ENCODE measurements at regions not wholly inside any gene's neighbourhood (a gene's known extent, or its start where the extent isn't known, plus 50 kb on each side); places are given as distances from the start of the nearest gene placed in this dataset.
A peak's percentile ranks its signal among the peaks of the same experiment; 100 is the strongest.
"Not testable (repeated sequence)": the region's sequence is repeated elsewhere in the genome, so short reads cannot be mapped to it uniquely, and the experiment has no call there.

GRCh38 chr3:3902161-3902560 is 102.9 kb downstream of the LRRN1 start:
- DNase-seq, result no peak

- DNase-seq, result no peak
Observed at GRCh38 chr3:3906171-3906570, 106.9 kb downstream of the LRRN1 start.

DNA sequence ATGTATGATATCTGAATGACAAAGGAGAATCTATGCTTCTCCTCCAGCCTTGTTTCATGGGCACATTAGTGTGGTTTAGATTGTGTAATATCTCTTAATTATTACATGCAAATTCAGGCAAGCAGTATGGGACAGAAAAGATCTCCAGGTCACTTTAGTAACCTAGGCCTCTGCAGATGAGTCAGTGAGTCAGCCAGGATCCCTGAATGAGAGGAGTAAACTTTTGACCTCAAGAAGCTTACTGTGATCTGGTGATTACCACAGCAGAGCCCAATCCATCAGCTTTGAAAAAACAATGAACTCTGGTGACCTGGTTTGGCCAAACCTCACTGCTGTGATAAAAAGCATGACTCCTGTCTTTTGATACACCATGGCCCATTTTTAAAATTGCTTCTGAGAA is 107.8 kb downstream of the LRRN1 start:
- peak; percentile 2 for DNase-seq

GRCh38 chr3:3918763-3919162 is 119.5 kb downstream of the LRRN1 start:
- no peak for DNase-seq

DNA sequence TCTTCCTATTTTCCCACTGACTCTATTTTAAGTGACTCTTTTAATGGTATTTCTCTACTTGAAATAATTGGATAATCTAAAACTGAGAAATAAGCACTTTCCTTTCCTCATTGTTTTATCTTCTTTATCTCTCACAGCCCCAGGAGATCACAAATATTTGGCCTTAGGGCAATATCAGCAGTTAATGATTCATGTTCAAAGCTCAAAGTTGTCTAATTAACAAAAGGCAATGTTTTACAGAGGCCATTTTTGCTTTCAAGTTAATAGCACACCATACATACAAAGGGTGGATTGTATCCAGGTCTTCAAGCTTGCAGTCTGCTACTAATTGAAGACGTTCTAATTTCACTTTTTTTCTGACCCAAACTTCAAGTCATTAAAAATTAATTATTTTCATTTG is 120.1 kb downstream of the LRRN1 start:
- no peak for DNase-seq

DNA sequence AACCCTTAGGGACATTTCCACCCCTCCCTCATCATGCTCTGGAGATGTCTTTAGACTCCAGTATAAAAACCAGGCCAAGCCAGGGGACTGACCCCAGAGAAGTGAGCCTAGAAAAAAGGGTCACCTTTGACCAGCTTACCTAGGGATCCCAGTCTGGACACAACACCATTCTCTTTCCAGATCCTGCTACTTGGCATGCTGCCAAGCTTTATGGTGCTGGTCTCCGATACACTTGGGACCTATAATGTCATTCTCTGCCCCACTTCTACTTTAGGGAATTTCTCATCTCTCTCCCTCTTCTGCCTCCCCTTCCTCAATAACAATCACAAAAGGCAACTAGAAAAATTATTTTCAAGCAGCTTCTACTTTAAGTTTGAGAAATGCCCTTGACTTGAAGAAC is 124.4 kb downstream of the LRRN1 start:
- no peak for DNase-seq

DNA sequence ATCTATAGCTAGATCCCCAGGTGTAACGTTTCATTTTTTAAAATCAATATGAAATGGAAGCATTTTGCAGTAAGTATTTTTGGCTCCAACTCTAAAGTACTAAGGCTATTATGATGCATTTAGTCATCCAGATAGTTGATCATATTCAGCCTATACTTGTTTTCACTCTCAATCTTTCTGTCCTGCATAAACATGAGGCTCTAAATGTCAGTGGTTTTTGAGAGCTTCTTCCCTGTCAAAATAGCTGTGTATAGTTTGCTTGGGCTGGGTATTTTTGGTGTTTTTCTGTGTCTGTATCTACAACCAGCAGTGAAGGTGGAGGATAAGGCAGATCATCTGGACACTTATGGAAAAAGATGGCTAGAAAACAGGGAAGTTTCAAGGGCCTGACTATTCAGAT is 128.0 kb downstream of the LRRN1 start:
- no peak for DNase-seq

- no peak for DNase-seq
Observed at GRCh38 chr3:3927965-3928364, 128.7 kb downstream of the LRRN1 start.

DNA sequence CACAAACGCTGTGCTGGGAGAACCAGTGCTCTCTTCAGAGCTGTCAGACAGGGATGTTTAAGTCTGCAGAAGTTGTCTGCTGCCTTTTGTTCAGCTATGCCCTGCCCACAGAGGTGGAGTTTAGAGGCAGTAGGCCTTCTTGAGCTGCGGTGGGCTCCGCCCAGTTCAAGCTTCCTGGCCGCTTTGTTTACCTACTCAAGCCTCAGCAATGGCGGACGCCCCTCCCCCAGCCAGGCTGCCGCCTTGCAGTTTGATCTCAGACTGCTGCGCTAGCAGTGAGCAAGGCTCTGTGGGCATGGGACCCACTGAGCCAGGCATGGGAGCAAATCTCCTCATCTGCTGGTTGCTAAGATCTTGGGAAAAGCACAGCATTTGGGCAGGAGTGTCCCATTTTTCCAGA is 142.1 kb downstream of the LRRN1 start:
- not testable (repeated sequence) for DNase-seq

DNA sequence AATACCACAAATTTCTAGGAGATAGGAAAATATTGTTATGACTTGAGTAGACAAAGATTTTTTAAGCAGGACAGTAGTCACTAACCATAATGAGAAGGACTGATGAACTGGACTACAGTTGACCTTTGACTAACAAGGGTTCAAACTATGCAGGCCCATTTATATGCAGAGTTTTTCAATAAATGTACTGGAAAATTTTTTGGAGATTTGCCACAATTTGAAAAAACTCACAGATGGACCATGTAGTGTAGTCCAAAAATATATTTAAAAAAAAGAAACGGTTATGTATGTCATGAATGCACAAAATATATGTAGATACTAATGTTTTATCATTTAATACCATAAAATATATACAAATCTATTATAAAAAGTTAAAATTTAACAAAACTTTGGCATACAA is 151.8 kb downstream of the LRRN1 start:
- DNase-seq, result no peak

DNA sequence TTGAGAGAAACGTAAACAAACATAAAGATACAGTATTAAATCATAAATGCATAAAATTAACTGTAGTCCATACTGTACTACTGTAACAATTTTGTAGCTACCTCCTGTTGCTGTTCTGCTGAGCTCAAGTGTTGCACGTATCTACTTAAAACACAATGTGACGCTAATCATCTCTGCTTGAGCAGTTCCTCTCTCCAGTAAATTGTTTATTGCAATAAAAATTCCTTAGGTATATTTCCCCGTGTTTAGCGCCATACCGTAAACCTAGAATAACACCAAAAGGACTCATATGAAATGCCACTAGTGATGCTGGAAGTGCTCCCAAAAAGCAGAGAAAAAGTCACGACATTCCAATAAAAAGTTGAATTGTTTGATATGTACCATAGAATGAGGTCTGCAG is 152.3 kb downstream of the LRRN1 start:
- no peak for DNase-seq

DNA sequence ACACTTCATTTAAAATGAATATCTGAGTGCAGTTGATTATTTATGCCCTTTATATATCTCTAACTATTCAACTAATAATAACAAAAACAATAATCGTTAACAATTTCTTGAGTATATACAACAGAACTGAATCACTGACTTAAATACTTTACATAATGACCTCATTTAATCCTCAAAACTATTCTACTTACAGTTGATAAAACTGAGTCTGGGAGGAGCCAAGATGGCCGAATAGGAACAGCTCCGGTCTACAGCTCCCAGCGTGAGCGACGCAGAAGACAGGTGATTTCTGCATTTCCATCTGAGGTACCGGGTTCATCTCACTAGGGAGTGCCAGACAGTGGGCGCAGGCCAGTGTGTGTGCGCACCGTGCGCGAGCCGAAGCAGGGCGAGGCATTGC is 163.6 kb downstream of the LRRN1 start:
- DNase-seq, result not testable (repeated sequence)

GRCh38 chr3:3984053-3984452 is 184.8 kb downstream of the LRRN1 start:
- DNase-seq, result no peak

- DNase-seq, result no peak
Observed at GRCh38 chr3:3991598-3991997, 192.4 kb downstream of the LRRN1 start.

GRCh38 chr3:3992312-3992874 is 193.2 kb downstream of the LRRN1 start:
- no peak for DNase-seq

DNA sequence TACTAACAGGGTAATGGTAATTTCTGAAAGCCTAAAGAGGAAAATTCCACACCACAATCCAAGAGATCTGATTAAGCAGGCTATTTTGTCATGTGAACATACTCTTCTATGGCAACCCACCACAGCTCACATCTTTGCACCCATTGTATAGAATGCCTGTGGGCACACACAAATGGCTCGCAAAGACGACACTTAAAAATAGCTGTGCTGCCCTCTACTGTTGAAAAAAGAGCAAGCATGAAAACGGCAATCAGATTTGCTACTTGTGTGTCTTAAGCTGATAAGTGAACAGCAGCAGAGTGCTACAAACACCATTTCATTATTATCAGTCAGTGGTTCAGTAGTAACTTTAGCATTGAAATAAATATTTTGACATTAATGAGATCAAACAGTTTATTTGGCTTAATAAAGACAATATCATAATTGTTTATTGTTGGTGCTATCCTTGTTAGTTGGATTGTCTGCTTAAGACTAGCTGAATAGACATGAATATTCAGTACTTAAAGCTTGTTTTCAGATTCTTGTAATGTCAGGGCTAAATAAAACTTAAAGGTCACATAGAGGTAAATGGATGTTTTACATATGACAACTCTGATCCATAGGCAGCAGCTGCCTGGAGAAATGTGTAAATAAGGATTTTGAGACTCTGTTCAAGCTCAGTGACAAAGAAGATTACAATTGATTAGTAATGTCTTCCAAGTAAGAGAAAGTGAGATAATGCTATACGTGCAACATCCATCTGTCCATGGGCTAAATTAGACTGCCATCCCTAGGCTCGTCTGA is 199.1 kb downstream of the LRRN1 start:
- peak; percentile 87 for DNase-seq

- not testable (repeated sequence) for DNase-seq
Observed at GRCh38 chr3:3999340-3999739, 200.1 kb downstream of the LRRN1 start.

- no peak for DNase-seq
Observed at GRCh38 chr3:4001976-4002375, 202.7 kb downstream of the LRRN1 start.

DNA sequence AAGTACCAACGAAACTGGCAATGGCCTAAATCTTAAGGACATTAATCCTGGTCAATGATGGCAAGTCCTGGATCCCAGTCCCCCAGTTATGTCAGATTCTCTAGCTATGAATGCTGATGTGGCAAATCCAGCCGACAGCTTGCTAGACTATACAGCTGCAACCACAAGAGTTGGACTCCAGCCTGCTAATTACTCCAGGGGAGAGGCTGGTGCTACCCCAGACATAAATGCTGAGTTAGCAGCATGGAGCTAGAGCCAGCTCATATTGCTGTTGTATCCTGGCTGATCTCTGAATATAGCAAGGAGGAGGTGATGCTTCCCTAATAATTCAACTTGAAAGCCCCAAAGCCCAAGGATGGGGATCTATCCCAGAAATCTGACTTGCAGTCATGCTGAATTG is 207.1 kb downstream of the LRRN1 start:
- DNase-seq, result no peak

- no peak for DNase-seq
Observed at GRCh38 chr3:4008205-4008604, 209.0 kb downstream of the LRRN1 start.

- no peak for DNase-seq
Observed at GRCh38 chr3:4011166-4011565, 211.9 kb downstream of the LRRN1 start.

- DNase-seq, result no peak
Observed at GRCh38 chr3:4015426-4015825, 216.2 kb downstream of the LRRN1 start.

- peak; percentile 89 for DNase-seq
Observed at GRCh38 chr3:4019501-4019900, 220.3 kb downstream of the LRRN1 start.

GRCh38 chr3:4021162-4021561 is 221.9 kb downstream of the LRRN1 start:
- peak; percentile 60 for DNase-seq

GRCh38 chr3:4029135-4029534 is 229.9 kb downstream of the LRRN1 start:
- no peak for DNase-seq

Data from hematopoietic multipotent progenitor cell treated with erythropoietin and hydrocortisone succinate and interleukin-3 and kit ligand, for 6 days (in vitro differentiated cells).